ENCODE measurements at regions not wholly inside any gene's neighbourhood (a gene's known extent, or its start where the extent isn't known, plus 50 kb on each side); places are given as distances from the start of the nearest gene placed in this dataset.
"Not testable (repeated sequence)": the region's sequence is repeated elsewhere in the genome, so short reads cannot be mapped to it uniquely, and the experiment has no call there.

GRCh38 chr19:14328406-14328805 is 52.8 kb upstream of the ADGRE5 start:
- intact Hi-C loops (cut with DNase I): no loop called here
- no peak for DNase-seq

GRCh38 chr19:14327061-14327460 is 54.2 kb upstream of the ADGRE5 start:
- DNase-seq; intact Hi-C loops (cut with DNase I): not testable (repeated sequence)

GRCh38 chr19:14325863-14326262 is 55.4 kb upstream of the ADGRE5 start:
- DNase-seq: no peak
- intact Hi-C loops (cut with DNase I): no loop called here

DNA sequence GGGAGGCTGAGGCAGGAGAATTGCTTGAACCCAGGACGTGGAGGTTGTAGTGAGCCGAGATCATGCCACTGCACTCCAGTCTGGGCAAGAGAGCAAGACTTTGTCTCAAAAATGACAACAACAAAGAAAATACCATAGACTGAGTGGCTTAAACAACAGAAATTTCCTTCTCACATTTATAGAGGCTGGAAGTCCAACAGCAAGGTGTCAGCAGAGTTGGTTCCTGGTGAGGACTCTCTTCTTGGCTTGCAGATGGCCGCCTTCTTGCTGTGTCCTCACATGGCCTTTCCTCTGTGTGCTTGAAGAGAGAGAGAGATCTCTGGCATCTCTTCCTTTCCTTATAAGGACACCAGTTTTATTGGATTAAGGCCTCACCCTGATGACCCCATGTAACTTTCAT is 56.1 kb upstream of the ADGRE5 start:
- intact Hi-C loops (cut with DNase I): no loop called here

GRCh38 chr19:14322889-14323463 is 58.3 kb upstream of the ADGRE5 start:
- DNase-seq: no peak
- intact Hi-C loops (cut with DNase I): no loop called here

More for the DNA sequence above, 56.1 kb upstream of the ADGRE5 start:
- no peak for DNase-seq

DNA sequence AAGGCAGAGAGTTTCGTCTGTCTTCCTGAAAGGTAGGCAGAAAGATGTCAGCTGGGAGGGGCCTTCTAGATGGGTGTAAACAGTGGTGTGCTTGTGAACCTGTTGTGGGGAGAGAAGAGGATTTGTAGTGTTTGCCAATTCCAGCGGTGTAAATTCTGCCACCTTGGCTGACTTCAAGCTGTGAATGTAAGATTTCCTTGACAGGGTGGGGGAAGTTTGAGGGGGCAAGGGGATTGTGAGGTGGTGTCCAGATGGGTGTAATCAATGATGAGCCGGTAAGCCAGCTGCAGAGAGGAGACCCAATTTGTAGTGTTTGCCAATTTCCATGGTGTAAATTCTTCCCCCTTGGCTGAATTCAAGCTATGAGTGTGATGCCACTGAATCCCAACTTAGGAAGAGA is 61.0 kb upstream of the ADGRE5 start:
- no peak for DNase-seq
- intact Hi-C loops (cut with DNase I): no loop called here

DNA sequence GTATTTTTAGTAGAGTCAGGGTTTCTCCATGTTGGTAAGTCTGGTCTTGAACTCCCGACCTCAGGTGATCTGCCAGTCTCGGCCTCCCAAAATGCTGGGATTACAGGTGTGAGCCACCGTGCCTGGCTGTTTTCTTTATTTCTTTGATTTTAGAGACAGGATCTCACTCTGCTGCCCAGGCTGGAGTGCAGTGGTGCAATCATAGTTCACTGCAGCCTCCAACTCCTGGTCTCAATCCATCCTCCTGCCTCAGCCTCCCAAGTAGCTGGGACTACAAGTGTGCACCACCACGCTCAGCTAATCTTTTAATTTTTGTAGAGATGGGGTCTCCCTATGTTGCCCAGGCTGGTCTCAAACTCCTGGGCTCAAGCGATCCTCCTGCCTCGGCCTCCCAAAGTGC is 61.5 kb upstream of the ADGRE5 start:
- intact Hi-C loops (cut with DNase I): not testable (repeated sequence)

DNA sequence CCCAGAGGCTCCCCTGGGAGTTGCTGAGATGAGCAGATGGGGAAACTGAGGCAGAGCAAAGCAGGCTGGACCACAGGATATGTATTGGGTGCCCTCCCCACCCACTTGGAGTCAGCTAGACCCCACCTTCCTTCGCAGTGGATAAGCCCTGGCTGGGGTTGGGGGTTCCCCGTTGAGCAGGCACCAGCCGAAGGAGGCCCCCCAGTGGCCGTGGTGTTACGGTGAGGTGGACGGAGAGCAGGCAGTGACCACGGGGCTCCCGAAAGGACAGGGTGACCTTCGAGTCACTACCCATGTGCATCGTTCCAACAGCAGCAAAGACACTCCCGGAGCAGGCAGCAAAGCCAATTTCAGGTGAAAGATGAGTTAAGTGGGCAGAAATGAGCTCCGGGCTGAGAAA is 62.4 kb upstream of the ADGRE5 start:
- intact Hi-C loops (cut with DNase I): no loop called here

More for the DNA sequence above, 61.5 kb upstream of the ADGRE5 start:
- DNase-seq: not testable (repeated sequence)

GRCh38 chr19:14317157-14317556 is 64.1 kb upstream of the ADGRE5 start:
- DNase-seq: peak in 1 of 10 donors; percentile 7
- intact Hi-C loops (cut with DNase I): no loop called here

More for the DNA sequence above, 62.4 kb upstream of the ADGRE5 start:
- peak in 3 of 10 donors; percentile 10 to 82 (median 15) for DNase-seq

GRCh38 chr19:14315433-14315832 is 65.8 kb upstream of the ADGRE5 start:
- intact Hi-C loops (cut with DNase I): no loop called here
- peak in 1 of 10 donors; percentile 67 for DNase-seq

- intact Hi-C loops (cut with DNase I): no loop called here
Observed at GRCh38 chr19:14310055-14310454, 71.2 kb upstream of the ADGRE5 start.

GRCh38 chr19:14305706-14306105 is 75.5 kb upstream of the ADGRE5 start:
- intact Hi-C loops (cut with DNase I): no loop called here
- DNase-seq: no peak

More at GRCh38 chr19:14310055-14310454, 71.2 kb upstream of the ADGRE5 start:
- peak in 1 of 10 donors; percentile 5 for DNase-seq

GRCh38 chr19:14301150-14301549 is 80.1 kb upstream of the ADGRE5 start:
- intact Hi-C loops (cut with DNase I): no loop called here
- DNase-seq: no peak

DNA sequence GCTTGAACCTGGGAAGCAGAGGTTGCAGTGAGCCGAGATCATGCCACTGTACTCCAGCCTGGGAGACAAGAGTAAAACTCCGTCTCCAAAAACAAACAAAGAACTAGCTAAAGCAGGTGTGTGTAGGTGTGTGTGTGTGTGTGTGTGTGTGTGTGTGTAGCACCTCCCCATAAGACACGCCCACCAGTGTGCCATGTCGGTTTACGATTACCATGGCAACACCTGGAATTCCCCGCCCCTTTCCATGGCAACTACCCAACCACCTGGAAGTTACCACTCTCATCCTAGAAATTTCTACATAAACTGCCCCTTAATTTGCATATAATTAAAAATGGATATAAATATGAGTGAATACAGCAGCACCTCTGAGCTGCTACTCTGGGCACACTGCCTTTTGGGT is 80.9 kb upstream of the ADGRE5 start:
- peak in 1 of 10 donors; percentile 38 for DNase-seq
- intact Hi-C loops (cut with DNase I): no loop called here

- intact Hi-C loops (cut with DNase I); DNase-seq: not testable (repeated sequence)
Observed at GRCh38 chr19:14299224-14299827, 81.9 kb upstream of the ADGRE5 start.

- peak in 4 of 10 donors; percentile 12 to 80 (median 35) for DNase-seq
- intact Hi-C loops (cut with DNase I): not testable (repeated sequence)
Observed at GRCh38 chr19:14297883-14298576, 83.2 kb upstream of the ADGRE5 start.

DNA sequence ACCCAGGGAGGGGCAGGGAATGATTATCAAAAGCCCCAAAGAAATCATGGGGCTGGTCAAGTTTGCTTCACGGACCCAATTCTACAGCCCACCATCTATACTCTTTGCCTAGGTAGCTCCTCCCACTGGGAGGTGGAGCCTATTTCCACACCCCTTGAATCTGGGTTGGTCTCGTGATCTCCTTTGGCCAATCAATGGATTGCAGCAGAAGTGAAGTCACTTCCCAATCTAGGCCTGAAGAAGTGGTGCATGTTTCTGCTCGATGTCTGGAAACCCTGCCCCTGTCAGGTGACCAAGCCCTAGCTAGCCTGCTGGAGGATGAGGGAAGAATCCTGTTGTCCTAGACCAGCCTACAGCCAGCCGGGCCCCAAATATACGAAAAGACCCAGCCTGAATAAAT is 86.3 kb upstream of the ADGRE5 start:
- not testable (repeated sequence) for DNase-seq

GRCh38 chr19:14293816-14294170 is 87.5 kb upstream of the ADGRE5 start:
- intact Hi-C loops (cut with DNase I): not testable (repeated sequence)
- DNase-seq: peak in 1 of 10 donors; percentile 49

More for the DNA sequence above, 86.3 kb upstream of the ADGRE5 start:
- intact Hi-C loops (cut with DNase I): not testable (repeated sequence)

DNA sequence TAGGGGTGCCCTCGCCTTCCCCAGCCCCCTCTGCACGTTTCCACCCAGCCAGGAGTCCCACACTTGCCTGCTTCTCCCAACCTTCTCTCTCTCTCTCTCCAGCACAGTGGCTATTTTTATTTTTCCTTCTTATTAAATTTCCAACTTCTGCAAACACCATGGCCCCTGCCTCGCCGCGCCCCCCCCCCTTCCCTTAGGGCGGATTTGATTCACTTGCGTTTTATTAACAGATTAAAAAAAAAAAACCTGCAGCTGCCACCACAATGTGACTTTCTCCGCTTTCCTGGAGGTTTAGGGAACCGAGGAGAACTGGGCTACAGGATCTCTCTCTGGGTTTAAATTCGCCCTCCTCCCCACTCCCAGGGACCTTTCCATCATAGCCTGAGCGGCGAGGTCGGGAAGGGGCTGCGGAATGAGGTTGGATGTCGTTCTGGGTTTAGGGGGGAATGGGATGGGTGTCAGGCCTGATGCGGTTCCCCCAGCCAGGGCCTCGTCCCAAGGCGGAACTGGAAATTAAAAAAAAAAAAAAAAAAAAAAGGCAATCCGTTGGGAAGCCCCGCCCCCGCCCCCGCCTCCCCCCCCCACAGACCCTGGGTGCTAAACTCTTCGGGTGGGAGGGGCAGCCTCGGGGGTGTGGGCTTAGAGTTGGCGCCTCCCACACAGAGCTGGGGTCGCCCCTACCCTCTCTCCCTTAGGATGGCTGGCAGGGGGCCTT is 87.3 kb upstream of the ADGRL1 start:
- intact Hi-C loops (cut with DNase I): not testable (repeated sequence)
- DNase-seq: peak in 1 of 10 donors; percentile 42

DNA sequence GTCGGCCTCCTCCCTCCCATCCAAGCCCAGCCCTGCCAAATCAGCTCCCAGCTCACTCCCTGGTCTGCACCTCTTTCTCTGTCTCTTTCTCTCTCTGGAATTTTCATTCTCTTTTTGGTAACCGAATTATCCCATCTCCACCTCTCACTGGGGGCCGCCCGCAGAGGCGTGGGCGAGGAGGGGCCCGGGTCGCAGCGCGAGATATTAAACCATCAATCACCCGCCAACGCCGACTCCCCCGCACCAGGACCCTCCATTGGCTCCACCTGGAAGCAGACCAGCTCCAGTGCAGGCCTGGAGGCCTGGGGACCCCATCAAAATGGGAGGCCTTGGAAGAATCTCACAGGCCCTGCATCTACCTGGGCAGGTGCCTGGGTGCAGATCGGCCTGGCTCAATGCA is 83.8 kb upstream of the ADGRL1 start:
- intact Hi-C loops (cut with DNase I): not testable (repeated sequence)
- DNase-seq: peak in 1 of 10 donors; percentile 44

GRCh38 chr19:14287837-14288236 is 81.9 kb upstream of the ADGRL1 start:
- peak in 1 of 10 donors; percentile 11 for DNase-seq
- intact Hi-C loops (cut with DNase I): not testable (repeated sequence)

Data from posterior cingulate gyrus (tissue), 11 donors.